Breast epithelium (tissue), 3 donors: ENCODE measurements at regions not wholly inside any gene's neighbourhood (a gene's known extent, or its start where the extent isn't known, plus 50 kb on each side); places are given as distances from the start of the nearest gene placed in this dataset.

ENCODE experiments used
- POLR2A ChIP-seq: fragments of 450-650 bp; IDR thresholded peaks from one replicate; pipeline ENCODE4 v1.6.1; 2016; ENCODE audit warnings: antibody characterized with exemption, mild to moderate bottlenecking, moderate library complexity
- POLR2AphosphoS5 ChIP-seq, 3 donors: sonication (generic); formaldehyde crosslinking; IDR thresholded peaks; one replicate each; pipeline ENCODE4 v1.6.1; 2017; ENCODE audit warnings: antibody characterized with exemption in 3 of 3
- TF ChIP-seq, protein P1 (sequence below), 3 donors: fragments of 450-650 bp; IDR thresholded peaks; one replicate each; pipeline ENCODE4 v1.5.1; 2016 to 2017; ENCODE audit warnings: antibody characterized with exemption in 3 of 3, mild to moderate bottlenecking in 3 of 3, moderate library complexity in 3 of 3

DNA sequence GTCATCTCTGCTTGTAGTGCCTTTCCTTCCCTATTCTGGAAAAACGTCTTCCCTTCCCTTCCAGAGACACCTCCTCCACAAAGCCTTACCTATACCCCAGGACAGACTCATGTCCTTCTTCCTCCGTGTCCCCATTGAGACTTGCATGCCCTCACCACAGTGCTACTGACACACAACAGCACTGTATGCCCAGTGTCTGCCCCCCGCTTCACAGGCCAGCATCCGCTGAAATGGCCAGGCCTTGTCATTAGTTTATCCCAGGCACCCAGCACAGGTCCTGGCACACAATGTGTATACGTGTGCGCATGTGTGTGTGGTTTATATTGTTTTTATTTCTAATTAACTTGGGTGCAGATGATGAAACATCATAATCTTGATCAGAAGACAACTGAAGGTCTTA lies 130.1 kb upstream of the CCL2 start:
- TF ChIP-seq, protein P1, sequence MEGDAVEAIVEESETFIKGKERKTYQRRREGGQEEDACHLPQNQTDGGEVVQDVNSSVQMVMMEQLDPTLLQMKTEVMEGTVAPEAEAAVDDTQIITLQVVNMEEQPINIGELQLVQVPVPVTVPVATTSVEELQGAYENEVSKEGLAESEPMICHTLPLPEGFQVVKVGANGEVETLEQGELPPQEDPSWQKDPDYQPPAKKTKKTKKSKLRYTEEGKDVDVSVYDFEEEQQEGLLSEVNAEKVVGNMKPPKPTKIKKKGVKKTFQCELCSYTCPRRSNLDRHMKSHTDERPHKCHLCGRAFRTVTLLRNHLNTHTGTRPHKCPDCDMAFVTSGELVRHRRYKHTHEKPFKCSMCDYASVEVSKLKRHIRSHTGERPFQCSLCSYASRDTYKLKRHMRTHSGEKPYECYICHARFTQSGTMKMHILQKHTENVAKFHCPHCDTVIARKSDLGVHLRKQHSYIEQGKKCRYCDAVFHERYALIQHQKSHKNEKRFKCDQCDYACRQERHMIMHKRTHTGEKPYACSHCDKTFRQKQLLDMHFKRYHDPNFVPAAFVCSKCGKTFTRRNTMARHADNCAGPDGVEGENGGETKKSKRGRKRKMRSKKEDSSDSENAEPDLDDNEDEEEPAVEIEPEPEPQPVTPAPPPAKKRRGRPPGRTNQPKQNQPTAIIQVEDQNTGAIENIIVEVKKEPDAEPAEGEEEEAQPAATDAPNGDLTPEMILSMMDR (IDR thresholded peaks at IDR 0.05), result no peak
- TF ChIP-seq POLR2A (no peak), POLR2AphosphoS5 (IDR thresholded peaks at IDR 0.05) (no peak)
